H1 (cell line): ENCODE measurements at regions not wholly inside any gene's neighbourhood (a gene's known extent, or its start where the extent isn't known, plus 50 kb on each side); places are given as distances from the start of the nearest gene placed in this dataset.

ENCODE experiments used
- CTCF ChIA-PET: fragments of 300-600 bp; sonication (Branson Sonifier 250); formaldehyde crosslinking; loops from one replicate; lab custom pipeline; 2021; ENCODE audit not compliant: partially characterized antibody; lab: Charles Lee
- POLR2A ChIA-PET: fragments of 300-600 bp; sonication (Branson Sonifier 250); formaldehyde crosslinking; loops from one replicate; lab custom pipeline; 2021; ENCODE audit warnings: inconsistent platforms; ENCODE audit not compliant: partially characterized antibody; lab: Charles Lee
- DNase-seq, 2 experiments: peaks; one replicate each; pipeline versions ENCODE4 v3.0.0 to v3.0.0-alpha.2; 2010 to 2022; ENCODE audit warnings: low spot score in 2 of 2, low read depth in 1 of 2, mixed read lengths in 1 of 2
- FAIRE-seq: peaks from 2 replicates; lab custom pipeline; 2011; peaks lifted over from hg19 to GRCh38; lab: Jason Lieb, UNC
- H2AFZ ChIP-seq: 2 replicates; pipeline ENCODE4 v1.8.1; 2012; ENCODE audit warnings: low read length, inconsistent platforms
- H2AK5ac ChIP-seq: 2 replicates; pipeline ENCODE4 v1.6.1; 2013; ENCODE audit warnings: low read depth, low read length
- H2BK120ac ChIP-seq: replicated peaks from 2 replicates; pipeline ENCODE3; 2013; ENCODE audit warnings: low read depth, low read length, inconsistent platforms
- H2BK12ac ChIP-seq: 2 replicates; pipeline ENCODE4 v1.6.1; 2013; ENCODE audit warnings: low read depth, low read length
- H2BK15ac ChIP-seq: 2 replicates; pipeline ENCODE4 v1.6.1; 2013; ENCODE audit warnings: low read length
- H2BK20ac ChIP-seq: 2 replicates; pipeline ENCODE4 v1.6.1; 2013; ENCODE audit warnings: low read length
- H2BK5ac ChIP-seq: 2 replicates; pipeline ENCODE4 v1.6.1; 2013; ENCODE audit warnings: low read depth, low read length
- H3K14ac ChIP-seq: 2 replicates; pipeline ENCODE4 v1.6.1; 2013; ENCODE audit warnings: inconsistent platforms; ENCODE audit not compliant: insufficient read length
- H3K18ac ChIP-seq: 2 replicates; pipeline ENCODE4 v1.6.1; 2013; ENCODE audit warnings: low read length; ENCODE audit errors: extremely low read depth
- H3K23ac ChIP-seq: 2 replicates; pipeline ENCODE4 v1.6.1; 2013; ENCODE audit warnings: inconsistent platforms; ENCODE audit not compliant: insufficient read length
- H3K23me2 ChIP-seq: 2 replicates; pipeline ENCODE4 v1.6.1; 2013; ENCODE audit warnings: low read depth, low read length
- H3K27ac ChIP-seq: 2 replicates; pipeline ENCODE4 v1.6.1; 2011; ENCODE audit warnings: low read depth, low read length, inconsistent platforms
- H3K27me3 ChIP-seq, 4 experiments: replicated peaks in 1 of 4; 1 replicate in 1 of 4; 2 replicates in 3 of 4; pipeline versions ENCODE4 v1.6.1 to v1.8.1; 2011 to 2013; ENCODE audit warnings: low read length in 3 of 4, mild to moderate bottlenecking in 3 of 4, inconsistent platforms in 2 of 4, mixed read lengths in 2 of 4, moderate library complexity in 1 of 4; ENCODE audit not compliant: control insufficient read depth in 3 of 4, insufficient read depth in 3 of 4; ENCODE audit errors: extremely low read depth in 1 of 4
- H3K36me3 ChIP-seq, 4 experiments: 2 replicates each; pipeline versions ENCODE4 v1.6.1 to v1.8.1; 2011 to 2013; ENCODE audit warnings: mild to moderate bottlenecking in 4 of 4, low read length in 3 of 4, moderate library complexity in 2 of 4, control low read depth in 1 of 4, inconsistent platforms in 1 of 4; ENCODE audit not compliant: insufficient read depth in 4 of 4, control insufficient read depth in 2 of 4
- H3K4ac ChIP-seq: replicated peaks from 2 replicates; pipeline ENCODE3; 2013; ENCODE audit warnings: low read length, low read depth, mixed read lengths, inconsistent platforms; ENCODE audit not compliant: insufficient read length
- H3K4me1 ChIP-seq, 4 experiments: replicated peaks in 1 of 4; 1 replicate in 1 of 4; 2 replicates in 3 of 4; pipeline versions ENCODE4 v1.6.1 to v1.8.1; 2011 to 2013; ENCODE audit warnings: low read length in 3 of 4, inconsistent platforms in 2 of 4, mixed read lengths in 1 of 4; ENCODE audit not compliant: insufficient read depth in 4 of 4, control insufficient read depth in 3 of 4
- H3K4me2 ChIP-seq, 2 experiments: 2 replicates each; pipeline versions ENCODE4 v1.6.1 to v1.8.1; 2011 to 2013; ENCODE audit warnings: low read depth in 2 of 2, low read length in 2 of 2, control low read depth in 1 of 2, inconsistent platforms in 1 of 2, mild to moderate bottlenecking in 1 of 2; ENCODE audit not compliant: insufficient read depth in 1 of 2
- H3K4me3 ChIP-seq, 4 experiments: fragments of 200-600, 300-600 bp in 1 of 4; sonication (generic), shearing (Covaris generic), sonication (Bioruptor Twin) in 1 of 4; 2 replicates each; pipeline versions ENCODE4 v1.5.1 to v1.8.1; 2011 to 2016; ENCODE audit warnings: low read length in 4 of 4, low read depth in 3 of 4, control low read depth in 2 of 4, inconsistent platforms in 2 of 4, mild to moderate bottlenecking in 2 of 4, mixed read lengths in 1 of 4, moderate library complexity in 1 of 4; ENCODE audit not compliant: insufficient read depth in 2 of 4; ENCODE audit errors: extremely low read depth in 1 of 4
- H3K56ac ChIP-seq: replicated peaks from 2 replicates; pipeline ENCODE3; 2013; ENCODE audit warnings: low read depth, mild to moderate bottlenecking, mixed read lengths, low read length, inconsistent platforms; ENCODE audit not compliant: insufficient read length
- H3K79me1 ChIP-seq: 2 replicates; pipeline ENCODE4 v1.6.1; 2013; ENCODE audit warnings: low read depth, low read length, control low read depth
- H3K79me2 ChIP-seq, 2 experiments: 2 replicates each; pipeline versions ENCODE4 v1.6.1 to v1.8.1; 2012 to 2013; ENCODE audit warnings: low read length in 2 of 2, mild to moderate bottlenecking in 2 of 2, inconsistent platforms in 1 of 2; ENCODE audit not compliant: insufficient read depth in 2 of 2, control insufficient read depth in 1 of 2
- H3K9ac ChIP-seq, 4 experiments: replicated peaks in 1 of 4; 1 replicate in 1 of 4; 2 replicates in 3 of 4; pipeline versions ENCODE4 v1.6.1 to v1.8.1; 2011 to 2013; ENCODE audit warnings: low read depth in 3 of 4, low read length in 3 of 4, control low read depth in 2 of 4, mild to moderate bottlenecking in 2 of 4, moderate library complexity in 2 of 4, inconsistent platforms in 1 of 4; ENCODE audit errors: extremely low read depth in 1 of 4
- H3K9me3 ChIP-seq, 2 experiments: 2 replicates each; pipeline versions ENCODE4 v1.6.1 to v1.8.1; 2012 to 2013; ENCODE audit warnings: mild to moderate bottlenecking in 2 of 2, moderate library complexity in 2 of 2, control low read depth in 1 of 2, inconsistent platforms in 1 of 2, low read depth in 1 of 2, low read length in 1 of 2, mixed read lengths in 1 of 2; ENCODE audit not compliant: insufficient read depth in 2 of 2
- H4K20me1 ChIP-seq, 2 experiments: replicated peaks in 1 of 2; 2 replicates each; pipeline versions ENCODE3 to v1.8.1; 2011 to 2013; ENCODE audit warnings: inconsistent platforms in 2 of 2, low read length in 2 of 2, mild to moderate bottlenecking in 1 of 2; ENCODE audit not compliant: insufficient read depth in 2 of 2, control insufficient read depth in 1 of 2
- H4K5ac ChIP-seq: 2 replicates; pipeline ENCODE4 v1.6.1; 2013; ENCODE audit warnings: low read length, low read depth, mixed read lengths, inconsistent platforms; ENCODE audit not compliant: insufficient read length
- H4K8ac ChIP-seq: 2 replicates; pipeline ENCODE4 v1.8.0; 2013; ENCODE audit warnings: mild to moderate bottlenecking, moderate library complexity, low read length, inconsistent platforms; ENCODE audit not compliant: insufficient read depth; ENCODE audit errors: extremely low read depth
- H4K91ac ChIP-seq: replicated peaks from 2 replicates; pipeline ENCODE3; 2013; ENCODE audit warnings: low read length, mixed read lengths, inconsistent platforms; ENCODE audit not compliant: insufficient read length
- CBX8 ChIP-seq: fragments of 300-800, 300-1000 bp; sonication (generic); IDR thresholded peaks from 2 replicates; pipeline ENCODE4 v1.7.1; 2016; ENCODE audit warnings: low read depth, low read length, borderline replicate concordance
- CTBP2 ChIP-seq: IDR thresholded peaks from 2 replicates; pipeline ENCODE4 v1.7.0; 2011; ENCODE audit warnings: borderline replicate concordance, mild to moderate bottlenecking, moderate library complexity, mixed read lengths, low read length; ENCODE audit not compliant: insufficient read depth, insufficient read length
- EGR1 ChIP-seq: IDR thresholded peaks from 2 replicates; pipeline ENCODE4 v1.6.1; 2011; ENCODE audit warnings: low read depth, low read length, borderline replicate concordance
- EP300 ChIP-seq, 2 experiments: IDR thresholded peaks; 1 replicate in 1 of 2; 2 replicates in 1 of 2; pipeline ENCODE4 v1.6.1; 2011 to 2012; ENCODE audit warnings: low read depth in 2 of 2, low read length in 2 of 2, mild to moderate bottlenecking in 2 of 2, borderline replicate concordance in 1 of 2, inconsistent platforms in 1 of 2, moderate library complexity in 1 of 2
- EZH2 ChIP-seq: fragments of 200-600 bp; sonication (generic); IDR thresholded peaks from 2 replicates; pipeline ENCODE4 v1.7.1; 2012; ENCODE audit warnings: low read depth, mild to moderate bottlenecking, moderate library complexity, low read length, inconsistent platforms; ENCODE audit not compliant: severe bottlenecking
- MAX ChIP-seq: IDR thresholded peaks from 2 replicates; pipeline ENCODE4 v1.6.1; 2012; ENCODE audit warnings: inconsistent platforms
- NRF1 ChIP-seq: IDR thresholded peaks from 2 replicates; pipeline ENCODE4 v1.6.1; 2011; ENCODE audit warnings: mild to moderate bottlenecking, low read depth, low read length, improper control_type of control experiment
- POLR2A ChIP-seq, 2 experiments: IDR thresholded peaks; 1 replicate in 1 of 2; 2 replicates in 1 of 2; pipeline ENCODE4 v1.6.1; 2011; ENCODE audit warnings: low read depth in 2 of 2, low read length in 2 of 2, mild to moderate bottlenecking in 2 of 2; ENCODE audit errors: control extremely low read depth in 1 of 2
- WGBS, 2 experiments: shearing (Covaris generic) in 1 of 2; methylation state at CpG; one replicate each; pipeline versions ENCODE4 v1.1.6 to v1.1.7; 2013 to 2015; ENCODE audit warnings: low lambda C conversion rate in 2 of 2, mixed read lengths in 2 of 2, inconsistent platforms in 1 of 2, low coverage in 1 of 2, missing lambda C conversion rate in 1 of 2; ENCODE audit not compliant: insufficient replicate concordance in 2 of 2, insufficient coverage in 1 of 2, insufficient read length in 1 of 2; ENCODE audit errors: extremely low coverage in 1 of 2, missing lambda C conversion rate in 1 of 2; 5-methylcytosine and 5-hydroxymethylcytosine counted together
- TF ChIP-seq, protein P1 (sequence below): IDR thresholded peaks from 2 replicates; pipeline ENCODE4 v1.6.1; 2012; ENCODE audit warnings: inconsistent platforms
- TF ChIP-seq, protein P2 (sequence below): IDR thresholded peaks from 2 replicates; pipeline ENCODE4 v1.6.1; 2012; ENCODE audit warnings: low read length, inconsistent platforms

DNA sequence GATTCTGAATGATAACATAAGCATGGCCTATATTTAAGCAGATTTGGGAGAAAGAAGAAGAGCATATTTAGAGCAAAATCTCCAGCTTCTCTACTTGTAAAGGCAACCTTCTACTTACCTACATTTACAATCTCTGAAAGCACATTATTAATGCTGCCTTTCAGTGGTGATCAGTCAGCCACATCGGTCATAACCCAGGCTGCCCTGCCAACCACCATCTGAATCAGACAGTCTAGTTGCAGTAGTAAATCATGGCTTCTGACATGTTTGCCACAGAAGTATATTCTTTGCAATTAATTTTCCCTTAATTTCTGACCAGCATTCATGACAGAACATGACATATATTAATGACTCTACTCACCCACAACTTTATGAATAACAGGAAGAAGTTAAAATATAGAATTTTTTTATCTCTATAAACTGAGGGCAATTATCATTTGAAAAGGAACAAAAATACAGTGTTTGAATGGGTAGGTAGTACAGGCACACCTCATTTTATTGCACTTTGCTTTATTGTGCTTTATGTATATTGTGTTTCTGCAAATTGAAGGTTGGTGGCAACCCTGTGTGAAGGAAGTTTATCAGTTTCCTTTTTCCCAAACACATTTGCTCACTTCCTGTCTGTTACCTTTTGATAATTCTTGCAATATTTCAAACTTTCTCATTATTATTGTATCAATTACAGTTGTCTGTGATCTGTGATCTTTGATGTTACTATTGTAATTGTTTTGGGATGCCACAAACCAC lies 531.6 kb upstream of the CHAC2 start:
- Histone ChIP-seq H3K9ac (no peak overlapping the region), H3K79me1 (no peaks in the 10 kb centered on the region), H3K4ac (no peak overlapping the region), H4K5ac (no peak overlapping the region), H2AFZ (peak overlapping the region; percentile 6; the same call in 1 of the 2 replicates), H3K4me2 (no peak overlapping the region), H3K9me3 (no peaks in the 10 kb centered on the region), H2BK120ac (no peak overlapping the region), H2BK12ac (no peak overlapping the region), H4K20me1 (no peaks in the 10 kb centered on the region), H3K79me2 (no peaks in the 10 kb centered on the region), H4K8ac (no peak overlapping the region), H3K23ac (no peak overlapping the region), H3K23me2 (no peaks in the 10 kb centered on the region), H3K14ac (no peak overlapping the region), H3K4me3 (no peak overlapping the region), H3K56ac (no peak overlapping the region), H2BK5ac (no peak overlapping the region), H2BK15ac (no peak overlapping the region), H3K27me3 (no peaks in the 10 kb centered on the region), H2AK5ac (no peak overlapping the region), H4K91ac (no peak overlapping the region), H3K36me3 (no peaks in the 10 kb centered on the region), H3K27ac (no peak overlapping the region), H3K18ac (no peak overlapping the region), H3K4me1 (peaks cover 0 to 9% (median 7%) of the 10 kb centered on the region in 4 experiments; a peak in 3 of 7 replicates), H2BK20ac (no peak overlapping the region)
- CTCF ChIA-PET: no interaction called here
- 95% methylated on average over 1 of the region's 1 CpG; no CpG with 5 or more reads in 1 of the 2 experiments for WGBS, 2 experiments
- FAIRE-seq: no peak
- POLR2A ChIA-PET: no interaction called here
- no peak for DNase-seq
- TF ChIP-seq POLR2A (IDR thresholded peaks at IDR 0.05; ENCODE audit: control extremely low read depth in 1 of 2, low read depth in 2 of 2, low read length in 2 of 2) (no peak), CBX8 (no peak), EZH2 (no peak), EP300 (IDR thresholded peaks at IDR 0.05; ENCODE audit: borderline replicate concordance in 1 of 2, low read depth in 2 of 2, low read length in 2 of 2) (no peak), EGR1 (no peak), CTBP2 (no peak), MAX (no peak), NRF1 (no peak)
- TF ChIP-seq, protein P1, sequence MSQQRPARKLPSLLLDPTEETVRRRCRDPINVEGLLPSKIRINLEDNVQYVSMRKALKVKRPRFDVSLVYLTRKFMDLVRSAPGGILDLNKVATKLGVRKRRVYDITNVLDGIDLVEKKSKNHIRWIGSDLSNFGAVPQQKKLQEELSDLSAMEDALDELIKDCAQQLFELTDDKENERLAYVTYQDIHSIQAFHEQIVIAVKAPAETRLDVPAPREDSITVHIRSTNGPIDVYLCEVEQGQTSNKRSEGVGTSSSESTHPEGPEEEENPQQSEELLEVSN: no peak
- TF ChIP-seq, protein P2, sequence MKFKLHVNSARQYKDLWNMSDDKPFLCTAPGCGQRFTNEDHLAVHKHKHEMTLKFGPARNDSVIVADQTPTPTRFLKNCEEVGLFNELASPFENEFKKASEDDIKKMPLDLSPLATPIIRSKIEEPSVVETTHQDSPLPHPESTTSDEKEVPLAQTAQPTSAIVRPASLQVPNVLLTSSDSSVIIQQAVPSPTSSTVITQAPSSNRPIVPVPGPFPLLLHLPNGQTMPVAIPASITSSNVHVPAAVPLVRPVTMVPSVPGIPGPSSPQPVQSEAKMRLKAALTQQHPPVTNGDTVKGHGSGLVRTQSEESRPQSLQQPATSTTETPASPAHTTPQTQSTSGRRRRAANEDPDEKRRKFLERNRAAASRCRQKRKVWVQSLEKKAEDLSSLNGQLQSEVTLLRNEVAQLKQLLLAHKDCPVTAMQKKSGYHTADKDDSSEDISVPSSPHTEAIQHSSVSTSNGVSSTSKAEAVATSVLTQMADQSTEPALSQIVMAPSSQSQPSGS: no peak
